ENCODE measurements at regions not wholly inside any gene's neighbourhood (a gene's known extent, or its start where the extent isn't known, plus 50 kb on each side); places are given as distances from the start of the nearest gene placed in this dataset.
A peak's percentile ranks its signal among the peaks of the same experiment; 100 is the strongest.

GRCh38 chr6:3619800-3620199, 131.7 kb downstream of the PXDC1 start:
- Mint-ChIP-seq H3K27me3 (ENCODE audit: unreplicated experiment) (no peaks in the 10 kb centered on the region), H3K9me3 (ENCODE audit: unreplicated experiment) (no peaks in the 10 kb centered on the region), H3K36me3 (ENCODE audit: unreplicated experiment) (no peaks in the 10 kb centered on the region), H3K4me3 (ENCODE audit: unreplicated experiment) (no peak overlapping the region), H3K27ac (ENCODE audit: unreplicated experiment) (no peak overlapping the region), H3K4me1 (ENCODE audit: unreplicated experiment) (peaks cover 9% of the 10 kb centered on the region)
- TF ChIP-seq CTCF (IDR thresholded peaks at IDR 0.05) = no peak
- peak; percentile 57 for DNase-seq (ENCODE audit: extremely low spot score, unreplicated experiment)

GRCh38 chr6:3619201-3619600, 132.3 kb downstream of the PXDC1 start:
- H3K9me3 Mint-ChIP-seq (ENCODE audit: unreplicated experiment) = no peaks in the 10 kb centered on the region
- H3K4me1 Mint-ChIP-seq (ENCODE audit: unreplicated experiment) = peaks cover 3% of the 10 kb centered on the region
- no peak overlapping the region for H3K4me3 Mint-ChIP-seq (ENCODE audit: unreplicated experiment)
- H3K27me3 Mint-ChIP-seq (ENCODE audit: unreplicated experiment) = no peaks in the 10 kb centered on the region
- no peaks in the 10 kb centered on the region for H3K36me3 Mint-ChIP-seq (ENCODE audit: unreplicated experiment)
- no peak for TF ChIP-seq CTCF (IDR thresholded peaks at IDR 0.05)
- DNase-seq (ENCODE audit: extremely low spot score, unreplicated experiment) = peak; percentile 65
- no peak overlapping the region for H3K27ac Mint-ChIP-seq (ENCODE audit: unreplicated experiment)

DNA sequence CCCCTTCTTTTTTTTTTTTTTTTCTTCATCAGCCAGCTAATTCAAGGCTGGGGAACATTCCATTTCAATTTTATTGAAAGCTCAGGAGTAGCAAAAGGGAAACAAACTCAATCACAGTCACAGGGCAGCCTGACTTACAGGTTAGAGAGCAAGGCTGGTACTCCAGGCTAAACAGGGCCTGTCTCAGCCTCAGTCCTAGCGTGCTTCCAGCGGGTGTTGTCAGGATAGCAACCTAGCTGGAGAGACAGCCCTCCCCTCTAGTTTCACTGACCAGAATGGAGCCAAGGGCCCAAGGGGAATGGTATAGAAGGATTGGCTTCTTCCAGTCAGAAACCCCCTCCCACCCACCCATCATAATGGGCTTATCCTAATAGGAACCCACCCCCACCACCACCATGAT, 132.9 kb downstream of the PXDC1 start:
- Mint-ChIP-seq H3K27ac (ENCODE audit: unreplicated experiment) (no peak overlapping the region), H3K4me3 (ENCODE audit: unreplicated experiment) (no peak overlapping the region), H3K9me3 (ENCODE audit: unreplicated experiment) (no peaks in the 10 kb centered on the region), H3K4me1 (ENCODE audit: unreplicated experiment) (no peaks in the 10 kb centered on the region), H3K27me3 (ENCODE audit: unreplicated experiment) (no peaks in the 10 kb centered on the region), H3K36me3 (ENCODE audit: unreplicated experiment) (no peaks in the 10 kb centered on the region)
- DNase-seq (ENCODE audit: extremely low spot score, unreplicated experiment) = peak; percentile 42
- no peak for TF ChIP-seq CTCF (IDR thresholded peaks at IDR 0.05)

- no peaks in the 10 kb centered on the region for H3K27me3 Mint-ChIP-seq (ENCODE audit: unreplicated experiment)
- peaks cover 6% of the 10 kb centered on the region for H3K4me1 Mint-ChIP-seq (ENCODE audit: unreplicated experiment)
- no peaks in the 10 kb centered on the region for H3K36me3 Mint-ChIP-seq (ENCODE audit: unreplicated experiment)
- no peak overlapping the region for H3K27ac Mint-ChIP-seq (ENCODE audit: unreplicated experiment)
- peak; percentile 80 for DNase-seq (ENCODE audit: extremely low spot score, unreplicated experiment)
- H3K9me3 Mint-ChIP-seq (ENCODE audit: unreplicated experiment) = no peaks in the 10 kb centered on the region
- no peak for TF ChIP-seq CTCF (IDR thresholded peaks at IDR 0.05)
- no peak overlapping the region for H3K4me3 Mint-ChIP-seq (ENCODE audit: unreplicated experiment)
Measured at GRCh38 chr6:3617681-3618311, 133.7 kb downstream of the PXDC1 start.

GRCh38 chr6:3617192-3617631, 134.3 kb downstream of the PXDC1 start:
- no peak for TF ChIP-seq CTCF (IDR thresholded peaks at IDR 0.05)
- no peaks in the 10 kb centered on the region for H3K9me3 Mint-ChIP-seq (ENCODE audit: unreplicated experiment)
- H3K4me1 Mint-ChIP-seq (ENCODE audit: unreplicated experiment) = peaks cover 12% of the 10 kb centered on the region
- H3K4me3 Mint-ChIP-seq (ENCODE audit: unreplicated experiment) = no peak overlapping the region
- H3K27ac Mint-ChIP-seq (ENCODE audit: unreplicated experiment) = no peak overlapping the region
- no peak for DNase-seq (ENCODE audit: extremely low spot score, unreplicated experiment)
- H3K36me3 Mint-ChIP-seq (ENCODE audit: unreplicated experiment) = no peaks in the 10 kb centered on the region
- H3K27me3 Mint-ChIP-seq (ENCODE audit: unreplicated experiment) = no peaks in the 10 kb centered on the region
